ENCODE measurements at regions not wholly inside any gene's neighbourhood (a gene's known extent, or its start where the extent isn't known, plus 50 kb on each side); places are given as distances from the start of the nearest gene placed in this dataset.

- no peak overlapping the region for H3K27ac ChIP-seq
- H3K4me3 ChIP-seq (replicated peaks in 1 of 3), result no peak overlapping the region
- H3K9me3 ChIP-seq, result no peaks in the 10 kb centered on the region
- H3K27me3 ChIP-seq, result no peaks in the 10 kb centered on the region
- DNase-seq, result no peak
- intact Hi-C loops (cut with DNase I), result no loop called here
- WGBS, 2 donors, result 60 to 89% methylated on average over 3 of the region's 3 CpGs
- no peaks in the 10 kb centered on the region for H3K4me1 ChIP-seq
- no peaks in the 10 kb centered on the region for H3K36me3 ChIP-seq
- TF ChIP-seq POLR2A (IDR thresholded peaks at IDR 0.05), result no peak
- TF ChIP-seq, protein P1, sequence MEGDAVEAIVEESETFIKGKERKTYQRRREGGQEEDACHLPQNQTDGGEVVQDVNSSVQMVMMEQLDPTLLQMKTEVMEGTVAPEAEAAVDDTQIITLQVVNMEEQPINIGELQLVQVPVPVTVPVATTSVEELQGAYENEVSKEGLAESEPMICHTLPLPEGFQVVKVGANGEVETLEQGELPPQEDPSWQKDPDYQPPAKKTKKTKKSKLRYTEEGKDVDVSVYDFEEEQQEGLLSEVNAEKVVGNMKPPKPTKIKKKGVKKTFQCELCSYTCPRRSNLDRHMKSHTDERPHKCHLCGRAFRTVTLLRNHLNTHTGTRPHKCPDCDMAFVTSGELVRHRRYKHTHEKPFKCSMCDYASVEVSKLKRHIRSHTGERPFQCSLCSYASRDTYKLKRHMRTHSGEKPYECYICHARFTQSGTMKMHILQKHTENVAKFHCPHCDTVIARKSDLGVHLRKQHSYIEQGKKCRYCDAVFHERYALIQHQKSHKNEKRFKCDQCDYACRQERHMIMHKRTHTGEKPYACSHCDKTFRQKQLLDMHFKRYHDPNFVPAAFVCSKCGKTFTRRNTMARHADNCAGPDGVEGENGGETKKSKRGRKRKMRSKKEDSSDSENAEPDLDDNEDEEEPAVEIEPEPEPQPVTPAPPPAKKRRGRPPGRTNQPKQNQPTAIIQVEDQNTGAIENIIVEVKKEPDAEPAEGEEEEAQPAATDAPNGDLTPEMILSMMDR (IDR thresholded peaks at IDR 0.05), result no peak
Observed at GRCh38 chr5:6256901-6257300, 121.4 kb downstream of the MED10 start.

GRCh38 chr5:6255956-6256355, 122.4 kb downstream of the MED10 start:
- 52 to 70% methylated on average over 2 of the region's 2 CpGs for WGBS, 2 donors
- DNase-seq, result no peak
- H3K36me3 ChIP-seq, result no peaks in the 10 kb centered on the region
- TF ChIP-seq, protein P1 (IDR thresholded peaks at IDR 0.05), result no peak
- no peak for TF ChIP-seq POLR2A (IDR thresholded peaks at IDR 0.05)
- no peak overlapping the region for H3K4me3 ChIP-seq (replicated peaks in 1 of 3)
- H3K4me1 ChIP-seq, result no peaks in the 10 kb centered on the region
- no peak overlapping the region for H3K27ac ChIP-seq
- intact Hi-C loops (cut with DNase I), result no loop called here
- no peaks in the 10 kb centered on the region for H3K9me3 ChIP-seq
- H3K27me3 ChIP-seq, result no peaks in the 10 kb centered on the region

- H3K9me3 ChIP-seq, result no peaks in the 10 kb centered on the region
- H3K27me3 ChIP-seq, result no peaks in the 10 kb centered on the region
- no peak overlapping the region for H3K27ac ChIP-seq
- 82 to 100% methylated on average over 1 to 3 of the region's 3 CpGs for WGBS, 2 donors
- no peak overlapping the region for H3K4me3 ChIP-seq (replicated peaks in 1 of 3)
- H3K36me3 ChIP-seq, result no peaks in the 10 kb centered on the region
- no peaks in the 10 kb centered on the region for H3K4me1 ChIP-seq
- DNase-seq, result no peak
- intact Hi-C loops (cut with DNase I), result no loop called here
- no peak for TF ChIP-seq POLR2A (IDR thresholded peaks at IDR 0.05)
- TF ChIP-seq, protein P1 (IDR thresholded peaks at IDR 0.05), result no peak
Observed at GRCh38 chr5:6253846-6254245, 124.5 kb downstream of the MED10 start.

DNA sequence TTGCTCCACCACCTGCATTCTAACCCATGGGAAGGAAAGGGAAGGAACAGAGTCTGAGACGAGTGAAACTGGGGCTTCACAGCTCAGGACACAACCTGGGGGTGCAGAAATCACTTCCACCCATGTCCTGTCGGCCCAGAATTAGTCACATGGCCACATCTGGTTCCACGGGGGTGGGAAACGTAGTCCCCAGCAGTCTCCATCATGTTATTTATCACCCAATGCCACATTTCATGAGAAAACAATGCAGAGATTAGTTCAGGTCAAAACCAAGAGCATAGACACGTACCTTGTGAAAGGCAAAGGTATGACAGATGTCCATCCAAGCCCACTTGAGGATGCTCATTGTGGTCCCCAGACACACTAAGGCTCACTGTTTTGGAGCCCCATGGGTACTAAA, 125.1 kb downstream of the MED10 start:
- Histone ChIP-seq H3K4me3 (replicated peaks in 1 of 3) (no peak overlapping the region), H3K27ac (no peak overlapping the region), H3K4me1 (no peaks in the 10 kb centered on the region), H3K27me3 (no peaks in the 10 kb centered on the region), H3K9me3 (no peaks in the 10 kb centered on the region), H3K36me3 (no peaks in the 10 kb centered on the region)
- intact Hi-C loops (cut with DNase I), result no loop called here
- WGBS, 2 donors, result 75% methylated on average over 5 of the region's 5 CpGs
- no peak for DNase-seq
- TF ChIP-seq, protein P1 (IDR thresholded peaks at IDR 0.05), result no peak
- TF ChIP-seq POLR2A (IDR thresholded peaks at IDR 0.05), result no peak

DNA sequence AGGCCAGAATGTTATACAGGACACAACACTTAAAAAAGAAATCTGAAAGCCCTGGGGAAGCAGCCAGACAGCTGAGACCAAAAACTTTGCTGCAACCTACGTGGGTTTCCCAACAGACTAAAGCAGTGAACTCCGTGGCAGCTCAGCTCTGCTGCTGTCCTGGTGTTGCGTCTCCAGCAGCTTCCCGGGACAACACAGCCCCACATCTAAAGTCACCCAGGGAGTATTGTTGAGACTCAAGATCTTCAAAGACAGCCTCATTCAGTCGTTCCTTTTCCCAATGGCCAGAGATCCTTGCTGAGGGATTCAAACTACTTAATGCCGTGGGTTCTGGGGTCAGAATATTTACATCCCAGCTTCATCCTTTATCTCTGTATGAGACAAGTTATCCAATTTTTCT, 125.8 kb downstream of the MED10 start:
- 79 to 80% methylated on average over 6 of the region's 6 CpGs for WGBS, 2 donors

More for the DNA sequence above, 125.8 kb downstream of the MED10 start:
- intact Hi-C loops (cut with DNase I), result no loop called here
- Histone ChIP-seq H3K27ac (no peak overlapping the region), H3K4me1 (no peaks in the 10 kb centered on the region), H3K4me3 (replicated peaks in 1 of 3) (no peak overlapping the region), H3K27me3 (no peaks in the 10 kb centered on the region), H3K36me3 (no peaks in the 10 kb centered on the region), H3K9me3 (no peaks in the 10 kb centered on the region)
- TF ChIP-seq, protein P1 (IDR thresholded peaks at IDR 0.05), result no peak
- TF ChIP-seq POLR2A (IDR thresholded peaks at IDR 0.05), result no peak
- DNase-seq, result no peak

Measured in thyroid gland (tissue), 4 donors.